ENCODE measurements at regions not wholly inside any gene's neighbourhood (a gene's known extent, or its start where the extent isn't known, plus 50 kb on each side); places are given as distances from the start of the nearest gene placed in this dataset.

DNA sequence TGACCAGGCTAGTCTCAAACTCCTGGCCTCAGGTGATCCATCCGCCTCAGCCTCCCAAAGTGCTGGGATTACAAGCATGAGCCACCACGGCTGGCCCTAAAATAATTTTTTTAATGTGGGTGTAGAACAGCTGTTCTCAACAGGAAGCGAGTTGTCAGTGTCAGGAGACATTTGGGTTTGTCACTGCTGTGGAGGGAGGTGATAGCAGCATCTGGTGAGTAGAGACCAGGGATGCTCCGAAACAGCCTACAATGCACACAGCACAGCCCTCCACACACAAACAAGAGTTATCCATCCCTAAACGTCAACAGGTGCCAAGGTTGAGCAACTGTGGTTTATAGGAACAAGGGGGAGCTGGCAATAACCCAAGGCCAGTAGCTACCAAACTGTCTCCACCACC is 243.4 kb upstream of the STS start:
- no peak for DNase-seq

GRCh38 chrX:6898371-6898770 is 249.1 kb upstream of the STS start:
- no peak for DNase-seq

- DNase-seq: no peak
These were observed 256.1 kb upstream of the STS start for GRCh38 chrX:6891404-6891803.

DNA sequence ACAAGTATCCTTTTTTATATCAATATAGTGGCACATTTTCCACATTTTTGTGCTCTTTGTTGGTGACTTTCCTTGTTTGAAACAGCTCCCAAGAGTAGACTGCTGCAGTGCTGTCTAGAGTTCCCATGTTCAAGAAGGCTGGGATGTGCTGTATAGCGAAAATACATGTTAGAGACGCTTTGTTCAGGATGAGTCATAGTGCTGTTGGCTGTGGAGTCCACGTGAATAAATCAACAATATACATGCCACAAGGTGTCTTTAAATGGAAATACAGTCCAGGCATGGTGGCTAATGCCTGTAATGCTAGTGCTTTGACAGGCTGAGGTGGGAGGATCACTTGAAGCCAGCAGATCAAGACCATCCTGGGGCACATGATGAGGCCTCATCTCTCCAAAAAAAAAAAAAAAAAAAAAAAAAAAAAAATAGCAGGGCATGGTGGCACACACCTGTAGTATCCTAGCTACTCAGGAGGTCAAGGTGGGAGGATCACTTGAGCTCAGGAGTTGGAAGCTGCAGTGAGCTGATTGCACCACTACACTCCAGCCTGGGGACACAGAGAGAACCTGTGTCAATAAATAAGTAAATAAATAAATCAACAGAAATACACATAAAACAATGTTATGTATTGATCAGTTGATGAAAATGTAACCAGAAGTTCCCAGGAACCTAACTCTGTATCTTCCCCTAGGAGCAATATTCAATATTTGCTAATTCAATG is 256.8 kb upstream of the STS start:
- no peak for DNase-seq

GRCh38 chrX:6885909-6886308 is 261.6 kb upstream of the STS start:
- DNase-seq: no peak

DNA sequence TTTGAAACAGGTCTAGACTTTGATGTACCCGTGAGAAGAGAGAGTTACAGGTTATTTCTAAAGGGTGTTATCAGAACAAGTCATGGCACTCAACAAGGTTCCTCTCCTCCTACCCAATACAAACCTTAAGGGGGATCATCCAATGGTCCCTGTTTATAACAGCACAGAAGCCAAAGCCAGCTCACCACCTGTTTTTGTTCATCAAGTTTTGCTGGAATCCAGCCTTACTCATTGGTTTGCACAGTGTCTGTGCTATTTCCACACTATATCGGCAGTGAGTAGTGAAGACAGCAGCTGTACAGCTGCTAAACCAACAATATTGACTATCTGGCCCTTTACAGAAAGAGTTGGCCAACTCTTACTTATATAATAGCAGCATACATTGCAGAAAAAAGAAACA is 262.1 kb upstream of the STS start:
- DNase-seq: no peak

GRCh38 chrX:6861456-6861855 is 286.1 kb upstream of the STS start:
- DNase-seq: no peak

DNA sequence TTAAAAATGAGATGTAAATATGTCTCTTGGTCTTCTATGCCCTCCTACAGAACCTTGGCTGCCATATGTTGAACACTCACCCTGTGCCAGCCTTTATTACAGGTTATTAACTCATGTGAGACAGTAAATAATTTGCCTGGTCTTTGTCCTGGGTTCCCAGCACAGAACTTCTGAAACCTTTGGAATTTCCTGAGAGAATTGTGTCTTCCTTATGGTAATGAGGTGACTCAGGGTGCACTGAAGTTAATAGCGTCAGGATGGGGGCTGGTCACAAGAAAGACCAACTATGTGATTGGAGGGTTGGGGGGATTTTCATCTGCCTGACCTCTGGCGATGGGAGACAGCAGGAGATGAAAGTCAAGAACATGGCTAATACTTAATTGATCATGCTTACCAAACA is 289.8 kb upstream of the STS start:
- DNase-seq: no peak

GRCh38 chrX:6856471-6856870 is 291.0 kb upstream of the STS start:
- no peak for DNase-seq

DNA sequence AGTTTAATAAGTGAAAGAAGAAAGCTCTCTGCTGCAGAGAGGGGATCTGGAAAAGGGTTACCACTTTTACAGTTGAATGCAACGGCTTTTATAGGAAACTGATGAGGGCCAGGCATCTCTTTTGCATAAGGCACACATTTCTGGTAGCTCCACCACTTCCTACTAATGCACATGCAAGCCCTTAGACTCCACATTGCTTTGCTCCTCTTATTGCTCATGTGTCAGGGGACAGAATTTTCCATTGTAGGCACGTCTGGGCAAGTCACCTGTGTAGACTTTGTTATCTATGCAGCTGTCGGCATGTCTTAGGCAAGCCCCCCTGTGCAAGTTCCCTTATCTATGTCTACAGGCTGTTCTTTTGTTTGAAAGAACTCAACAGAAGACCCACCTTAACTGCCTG is 294.6 kb upstream of the STS start:
- no peak for DNase-seq

DNA sequence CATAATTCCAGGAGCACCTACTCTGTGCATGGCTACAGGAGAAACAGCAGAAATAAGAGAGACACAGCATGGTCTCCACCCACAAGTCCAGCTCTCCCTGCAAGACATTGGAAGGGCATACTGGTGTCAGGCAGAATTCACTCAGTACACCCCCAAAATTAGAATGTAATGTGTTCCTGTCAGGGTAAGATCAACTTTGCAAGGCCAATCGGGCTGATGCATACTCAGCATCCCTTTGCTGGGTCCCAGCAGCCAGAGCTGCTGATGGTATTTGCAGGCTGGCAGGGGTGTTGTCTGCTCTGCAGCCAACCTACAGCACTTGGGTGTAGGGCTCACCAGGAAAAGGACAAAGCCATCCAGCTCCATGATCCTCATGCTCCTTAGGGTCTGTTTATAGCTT is 295.4 kb upstream of the STS start:
- no peak for DNase-seq

- DNase-seq: no peak
These were observed 296.4 kb upstream of the STS start for GRCh38 chrX:6851140-6851539.

DNA sequence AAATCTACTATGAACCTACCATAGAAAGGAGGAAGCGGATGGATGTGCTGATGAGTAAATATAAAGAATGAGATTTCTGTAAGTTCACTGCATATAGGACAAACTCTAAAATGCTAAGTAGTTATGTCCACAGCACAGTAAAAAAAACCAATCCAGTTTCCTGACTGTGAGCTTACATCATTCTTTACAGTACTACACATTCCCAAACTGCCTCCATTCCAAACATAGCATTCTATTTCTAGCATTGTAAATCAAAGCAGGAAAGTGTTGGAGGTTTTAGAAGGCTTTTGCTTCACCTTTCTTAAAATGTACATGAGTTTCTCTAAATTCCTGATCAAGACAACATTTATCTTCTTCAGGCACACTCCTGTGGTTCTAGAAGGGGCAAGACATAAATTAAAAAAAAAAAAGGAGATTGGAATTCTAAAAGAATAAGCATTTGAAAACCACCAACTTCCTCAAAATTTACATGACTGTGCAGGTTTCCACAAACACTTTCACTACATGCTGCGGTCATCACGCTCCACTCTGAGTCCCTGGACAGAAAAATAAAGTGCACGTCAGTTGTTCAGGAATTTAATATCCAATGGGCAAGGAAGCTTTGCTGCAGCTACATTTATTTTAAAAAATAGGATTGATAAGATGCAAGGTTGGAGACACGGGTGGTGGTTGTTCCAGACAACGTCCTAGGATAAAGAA is 297.6 kb upstream of the STS start:
- DNase-seq: no peak

GRCh38 chrX:6832619-6833018 is 297.7 kb upstream of the VCX3A start:
- no peak for DNase-seq

GRCh38 chrX:6826856-6827255 is 291.9 kb upstream of the VCX3A start:
- DNase-seq: no peak

DNA sequence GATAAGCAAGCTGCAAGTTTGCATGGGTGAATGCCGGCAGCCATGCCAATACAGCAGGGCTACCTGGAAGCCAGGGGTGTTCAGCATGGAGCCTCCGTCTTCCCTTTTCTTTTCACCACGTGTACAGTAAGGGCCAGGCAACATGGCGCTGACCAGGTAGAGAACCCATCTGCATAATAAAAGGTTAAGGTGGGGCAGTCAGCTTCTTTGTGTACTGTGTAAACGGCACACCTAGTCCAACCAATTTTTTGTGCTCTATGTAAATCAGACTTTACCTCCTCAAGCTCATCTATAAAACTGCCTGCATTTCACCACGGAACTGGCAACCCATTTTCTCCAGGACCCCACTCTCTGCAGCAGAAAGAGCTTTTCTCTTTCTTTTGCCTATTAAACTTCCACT is 286.8 kb upstream of the VCX3A start:
- DNase-seq: no peak

- DNase-seq: no peak
These were observed 279.0 kb upstream of the VCX3A start for GRCh38 chrX:6813836-6814370.

- DNase-seq: no peak
These were observed 277.2 kb upstream of the VCX3A start for GRCh38 chrX:6812087-6812486.

- DNase-seq: no peak
These were observed 275.9 kb upstream of the VCX3A start for GRCh38 chrX:6810776-6811175.

GRCh38 chrX:6803607-6804006 is 268.7 kb upstream of the VCX3A start:
- no peak for DNase-seq

DNA sequence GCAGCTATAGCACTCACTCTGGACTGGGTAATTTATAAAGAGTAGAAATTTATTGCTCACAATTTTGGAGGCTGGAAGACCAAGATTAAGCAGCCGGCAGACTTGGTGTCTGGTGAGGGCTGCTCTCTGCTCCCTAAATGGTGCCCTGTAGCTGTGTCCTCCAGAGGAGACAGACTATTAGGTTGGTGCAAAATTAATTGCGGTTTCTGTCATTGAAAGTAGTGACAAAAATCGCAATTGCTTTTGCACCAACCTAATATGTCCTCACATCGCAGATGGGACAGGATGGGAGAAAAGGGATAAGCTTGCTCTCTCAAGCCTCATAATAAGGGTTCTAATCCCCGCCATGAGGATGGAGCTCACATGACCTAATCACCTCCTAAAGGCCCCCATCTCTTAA is 258.1 kb upstream of the VCX3A start:
- DNase-seq: no peak

DNA sequence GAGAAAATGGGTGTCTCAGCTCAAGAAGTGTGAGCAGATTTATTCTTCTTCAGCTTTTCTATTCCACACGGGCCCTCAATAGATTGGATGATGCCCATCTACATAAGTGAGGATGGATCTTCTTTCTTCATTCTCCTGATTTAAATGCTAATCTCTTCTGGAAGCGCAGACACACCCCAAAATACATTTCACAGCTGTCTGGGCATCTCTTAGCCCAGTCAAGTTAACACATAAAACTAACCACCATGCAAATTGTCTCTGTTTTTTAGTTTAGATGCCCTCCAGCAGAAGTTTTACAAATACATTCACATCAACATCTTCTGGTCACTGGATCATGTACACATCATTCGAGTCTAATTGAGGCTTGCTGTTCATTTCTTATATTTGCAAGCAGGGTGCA is 249.0 kb upstream of the VCX3A start:
- DNase-seq: no peak

- no peak for DNase-seq
These were observed 247.9 kb upstream of the VCX3A start for GRCh38 chrX:6782831-6783230.
